PC-3 (cell line): ENCODE measurements at regions not wholly inside any gene's neighbourhood (a gene's known extent, or its start where the extent isn't known, plus 50 kb on each side); places are given as distances from the start of the nearest gene placed in this dataset.

ENCODE experiments used
- ATAC-seq: fragments of 200-7000 bp; cut with Tn5 transposase; 2 replicates; pipeline ENCODE4 v1.9.1; 2020; ENCODE audit warnings: mild to moderate bottlenecking, moderate library complexity
- BruUV-seq: library from RNA; stranded (reverse); fragments of 400-500 nt; replicated peaks from 2 replicates; lab custom pipeline; 2021; lab: Mats Ljungman, UMichigan
- CTCF ChIA-PET: fragments of 300-600 bp; sonication (Branson Sonifier 250); formaldehyde crosslinking; loops from one replicate; lab custom pipeline; 2022; ENCODE audit warnings: antibody characterized with exemption; lab: Charles Lee
- POLR2A ChIA-PET: fragments of 300-600 bp; sonication (Branson Sonifier 250); formaldehyde crosslinking; loops from one replicate; lab custom pipeline; 2022; ENCODE audit warnings: antibody characterized with exemption; ENCODE audit not compliant: unreplicated experiment; lab: Charles Lee
- DNase-seq: peaks from one replicate; pipeline ENCODE4 v3.0.0-alpha.2; 2015
- H2AFZ ChIP-seq: fragments of 300-600 bp; sonication (generic); 2 replicates; pipeline ENCODE4 v1.6.0; 2016; ENCODE audit warnings: antibody characterized with exemption, low read length
- H3F3A ChIP-seq: fragments of 300-600 bp; sonication (generic); one replicate; pipeline ENCODE4 v1.6.0; 2017; ENCODE audit warnings: antibody characterized with exemption, low read length, control low read depth, mild to moderate bottlenecking; ENCODE audit not compliant: unreplicated experiment
- H3K27ac ChIP-seq: fragments of 300-600 bp; sonication (generic); 2 replicates; pipeline ENCODE4 v1.5.1; 2016; ENCODE audit warnings: mild to moderate bottlenecking, low read length
- H3K27me3 ChIP-seq: fragments of 300-600 bp; sonication (generic); 2 replicates; pipeline ENCODE4 v1.6.1; 2016; ENCODE audit warnings: low read length, mixed read lengths
- H3K36me3 ChIP-seq: fragments of 300-600 bp; sonication (generic); 2 replicates; pipeline ENCODE4 v1.6.1; 2016; ENCODE audit warnings: low read depth, mixed run types, low read length, mixed read lengths
- H3K4me1 ChIP-seq: fragments of 300-600 bp; sonication (generic); 2 replicates; pipeline ENCODE4 v1.5.1; 2016; ENCODE audit warnings: low read length; ENCODE audit not compliant: insufficient read depth
- H3K4me2 ChIP-seq: fragments of 300-600 bp; sonication (generic); 2 replicates; pipeline ENCODE4 v1.6.0; 2016; ENCODE audit warnings: low read length
- H3K4me3 ChIP-seq: fragments of 300-600 bp; sonication (generic); 2 replicates; pipeline ENCODE4 v1.5.1; 2016; ENCODE audit warnings: mild to moderate bottlenecking, low read length, mixed read lengths
- H3K79me2 ChIP-seq: fragments of 300-600 bp; sonication (generic); 2 replicates; pipeline ENCODE4 v1.6.1; 2017; ENCODE audit warnings: low read length, mixed read lengths
- H3K9ac ChIP-seq: fragments of 300-600 bp; sonication (generic); 2 replicates; pipeline ENCODE4 v1.6.0; 2016; ENCODE audit warnings: mild to moderate bottlenecking, low read length
- H3K9me2 ChIP-seq: fragments of 300-600 bp; sonication (generic); replicated peaks from 2 replicates; pipeline ENCODE4 v1.6.1; 2016; ENCODE audit warnings: mixed run types, low read length, mixed read lengths
- H3K9me3 ChIP-seq: fragments of 300-600 bp; sonication (generic); 2 replicates; pipeline ENCODE4 v1.6.1; 2016; ENCODE audit warnings: low read length, mixed read lengths
- H4K20me1 ChIP-seq: fragments of 300-600 bp; sonication (generic); 2 replicates; pipeline ENCODE4 v1.6.1; 2016; ENCODE audit warnings: low read length, mixed read lengths
- EZH2 ChIP-seq: fragments of 300-600 bp; sonication (generic); IDR thresholded peaks from one replicate; pipeline ENCODE4 v1.6.1; 2017; ENCODE audit warnings: antibody characterized with exemption, mild to moderate bottlenecking, low read length; ENCODE audit not compliant: unreplicated experiment
- EZH2phosphoT487 ChIP-seq: fragments of 300-600 bp; sonication (generic); IDR thresholded peaks from 2 replicates; pipeline ENCODE4 v1.6.1; 2018; ENCODE audit warnings: mild to moderate bottlenecking, antibody characterized with exemption, low read length, borderline replicate concordance
- intact Hi-C: fragments of 100-400 bp; cut with micrococcal nuclease; formaldehyde crosslinking; loops from 2 replicates; pipeline ENCODE4 v1.9.0; 2023
- TF ChIP-seq, protein P1 (sequence below): fragments of 300-600 bp; sonication (generic); conservative IDR thresholded peaks from 2 replicates; pipeline ENCODE4 v1.5.1; 2017; ENCODE audit warnings: antibody characterized with exemption, low read depth, mild to moderate bottlenecking, low read length

DNA sequence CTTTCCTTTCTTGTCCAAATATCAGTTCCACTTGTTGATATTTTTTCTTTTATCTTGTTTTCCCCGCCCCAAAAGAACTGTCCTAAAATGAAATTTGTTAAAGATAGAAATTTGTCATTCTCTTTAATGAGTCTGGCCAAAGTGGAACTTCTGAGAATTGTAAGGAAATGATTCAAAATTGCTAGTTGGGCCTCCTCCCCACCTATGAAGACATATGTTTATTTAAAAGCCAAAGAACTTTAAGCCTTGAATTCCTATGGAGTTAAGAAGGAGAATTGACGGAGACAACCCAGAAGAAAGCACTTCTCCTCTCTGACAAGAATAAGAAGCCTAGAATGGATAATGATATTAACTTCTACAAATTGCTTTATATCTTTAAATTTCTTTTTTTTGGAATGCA lies 59.1 kb upstream of the ALDH1A1 start:
- ChIA-PET POLR2A (no interaction called here), CTCF (no interaction called here)
- H4K20me1 ChIP-seq, result no peaks in the 10 kb centered on the region
- H3K9me3 ChIP-seq, result no peaks in the 10 kb centered on the region
- H3K4me1 ChIP-seq, result no peaks in the 10 kb centered on the region
- no peaks in the 10 kb centered on the region for H3K36me3 ChIP-seq
- BruUV-seq, result no TSS peak
- no peak overlapping the region for H2AFZ ChIP-seq
- DNase-seq (no peak), ATAC-seq (no peak)
- no peak overlapping the region for H3K27ac ChIP-seq
- no peaks in the 10 kb centered on the region for H3F3A ChIP-seq
- TF ChIP-seq EZH2phosphoT487 (no peak), EZH2 (no peak)
- TF ChIP-seq, protein P1, sequence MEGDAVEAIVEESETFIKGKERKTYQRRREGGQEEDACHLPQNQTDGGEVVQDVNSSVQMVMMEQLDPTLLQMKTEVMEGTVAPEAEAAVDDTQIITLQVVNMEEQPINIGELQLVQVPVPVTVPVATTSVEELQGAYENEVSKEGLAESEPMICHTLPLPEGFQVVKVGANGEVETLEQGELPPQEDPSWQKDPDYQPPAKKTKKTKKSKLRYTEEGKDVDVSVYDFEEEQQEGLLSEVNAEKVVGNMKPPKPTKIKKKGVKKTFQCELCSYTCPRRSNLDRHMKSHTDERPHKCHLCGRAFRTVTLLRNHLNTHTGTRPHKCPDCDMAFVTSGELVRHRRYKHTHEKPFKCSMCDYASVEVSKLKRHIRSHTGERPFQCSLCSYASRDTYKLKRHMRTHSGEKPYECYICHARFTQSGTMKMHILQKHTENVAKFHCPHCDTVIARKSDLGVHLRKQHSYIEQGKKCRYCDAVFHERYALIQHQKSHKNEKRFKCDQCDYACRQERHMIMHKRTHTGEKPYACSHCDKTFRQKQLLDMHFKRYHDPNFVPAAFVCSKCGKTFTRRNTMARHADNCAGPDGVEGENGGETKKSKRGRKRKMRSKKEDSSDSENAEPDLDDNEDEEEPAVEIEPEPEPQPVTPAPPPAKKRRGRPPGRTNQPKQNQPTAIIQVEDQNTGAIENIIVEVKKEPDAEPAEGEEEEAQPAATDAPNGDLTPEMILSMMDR, result no peak
- H3K4me3 ChIP-seq, result no peak overlapping the region
- no peak overlapping the region for H3K9ac ChIP-seq
- peaks cover 34% of the 10 kb centered on the region for H3K27me3 ChIP-seq
- no peak overlapping the region for H3K4me2 ChIP-seq
- intact Hi-C loops, result no loop called here
- H3K9me2 ChIP-seq, result no peaks in the 10 kb centered on the region
- no peaks in the 10 kb centered on the region for H3K79me2 ChIP-seq

- ChIA-PET CTCF (no interaction called here), POLR2A (no interaction called here)
- no peak overlapping the region for H2AFZ ChIP-seq
- DNase-seq (no peak), ATAC-seq (no peak)
- H3K9me2 ChIP-seq, result no peaks in the 10 kb centered on the region
- TF ChIP-seq EZH2phosphoT487 (no peak), EZH2 (no peak)
- TF ChIP-seq, protein P1, result no peak
- no peaks in the 10 kb centered on the region for H4K20me1 ChIP-seq
- no peaks in the 10 kb centered on the region for H3F3A ChIP-seq
- no peak overlapping the region for H3K27ac ChIP-seq
- H3K36me3 ChIP-seq, result no peaks in the 10 kb centered on the region
- no peaks in the 10 kb centered on the region for H3K9me3 ChIP-seq
- intact Hi-C loops, result no loop called here
- no peak overlapping the region for H3K9ac ChIP-seq
- no peaks in the 10 kb centered on the region for H3K4me1 ChIP-seq
- peaks cover 41% of the 10 kb centered on the region for H3K27me3 ChIP-seq
- H3K79me2 ChIP-seq, result no peaks in the 10 kb centered on the region
- no peak overlapping the region for H3K4me3 ChIP-seq
- no TSS peak for BruUV-seq
- H3K4me2 ChIP-seq, result no peak overlapping the region
Observed at GRCh38 chr9:73011181-73011750, 58.4 kb upstream of the ALDH1A1 start.

- intact Hi-C loops, result no loop called here
- Histone ChIP-seq H3F3A (no peaks in the 10 kb centered on the region), H3K9ac (no peak overlapping the region), H3K4me2 (no peak overlapping the region), H3K4me1 (no peaks in the 10 kb centered on the region), H2AFZ (no peak overlapping the region), H3K27ac (no peak overlapping the region), H3K4me3 (no peak overlapping the region), H4K20me1 (no peaks in the 10 kb centered on the region), H3K9me3 (no peaks in the 10 kb centered on the region), H3K9me2 (no peaks in the 10 kb centered on the region), H3K27me3 (peaks cover 48% of the 10 kb centered on the region), H3K36me3 (no peaks in the 10 kb centered on the region), H3K79me2 (no peaks in the 10 kb centered on the region)
- BruUV-seq, result no TSS peak
- ChIA-PET POLR2A (no interaction called here), CTCF (no interaction called here)
- TF ChIP-seq EZH2phosphoT487 (no peak), EZH2 (no peak)
- TF ChIP-seq, protein P1, result no peak
- DNase-seq (no peak), ATAC-seq (no peak)
Observed at GRCh38 chr9:73009649-73010288, 56.9 kb upstream of the ALDH1A1 start.
